H9 (cell line): ENCODE measurements at regions not wholly inside any gene's neighbourhood (a gene's known extent, or its start where the extent isn't known, plus 50 kb on each side); places are given as distances from the start of the nearest gene placed in this dataset.

Experiments used
- DNase-seq: peaks from one replicate; pipeline ENCODE4 v3.0.0-alpha.2; 2017
- H2AFZ ChIP-seq: one replicate; pipeline ENCODE4 v1.6.1; 2013; ENCODE audit warnings: mild to moderate bottlenecking, low read length, control low read depth, moderate library complexity
- H2AK5ac ChIP-seq: 2 replicates; pipeline ENCODE4 v1.6.1; 2013; ENCODE audit warnings: low read length, control low read depth, mixed read lengths; ENCODE audit not compliant: insufficient read length
- H2BK120ac ChIP-seq: one replicate; pipeline ENCODE4 v1.6.1; 2013; ENCODE audit warnings: low read depth, mild to moderate bottlenecking, low read length, control low read depth, inconsistent platforms; ENCODE audit not compliant: poor library complexity, severe bottlenecking
- H2BK12ac ChIP-seq: 2 replicates; pipeline ENCODE4 v1.6.1; 2013; ENCODE audit warnings: low read length, control low read depth, mixed read lengths, low read depth; ENCODE audit not compliant: insufficient read length
- H2BK15ac ChIP-seq: 2 replicates; pipeline ENCODE4 v1.6.1; 2013; ENCODE audit warnings: low read depth, low read length, control low read depth
- H2BK20ac ChIP-seq: one replicate; pipeline ENCODE4 v1.6.1; 2013; ENCODE audit warnings: low read depth, mild to moderate bottlenecking, low read length, control low read depth, inconsistent platforms; ENCODE audit not compliant: poor library complexity, severe bottlenecking
- H2BK5ac ChIP-seq: 2 replicates; pipeline ENCODE4 v1.6.1; 2013; ENCODE audit warnings: low read length, control low read depth, mixed read lengths; ENCODE audit not compliant: insufficient read length
- H3K14ac ChIP-seq: 2 replicates; pipeline ENCODE4 v1.6.1; 2013; ENCODE audit warnings: low read length, control low read depth; ENCODE audit not compliant: insufficient read depth
- H3K18ac ChIP-seq: 2 replicates; pipeline ENCODE4 v1.6.1; 2013; ENCODE audit warnings: low read depth, mild to moderate bottlenecking, mixed read lengths, low read length, control low read depth; ENCODE audit not compliant: insufficient read length
- H3K23ac ChIP-seq: 2 replicates; pipeline ENCODE4 v1.6.1; 2013; ENCODE audit warnings: low read length, control low read depth, mixed read lengths, low read depth; ENCODE audit not compliant: insufficient read length
- H3K23me2 ChIP-seq: 2 replicates; pipeline ENCODE4 v1.6.1; 2013; ENCODE audit warnings: low read depth, mild to moderate bottlenecking, mixed read lengths, low read length, control low read depth; ENCODE audit not compliant: insufficient read length, poor library complexity, severe bottlenecking
- H3K27ac ChIP-seq: 2 replicates; pipeline ENCODE4 v1.5.1; 2013; ENCODE audit warnings: low read length, control low read depth, mixed read lengths, low read depth; ENCODE audit not compliant: insufficient read length
- H3K27me3 ChIP-seq: 2 replicates; pipeline ENCODE4 v1.6.1; 2013; ENCODE audit warnings: low read length, control low read depth, inconsistent platforms; ENCODE audit not compliant: insufficient read depth
- H3K4ac ChIP-seq: 2 replicates; pipeline ENCODE4 v1.6.1; 2013; ENCODE audit warnings: low read depth, mild to moderate bottlenecking, control low read depth, inconsistent platforms, low read length, moderate library complexity
- H3K4me1 ChIP-seq: 2 replicates; pipeline ENCODE4 v1.6.1; 2013; ENCODE audit warnings: low read length, control low read depth, inconsistent platforms; ENCODE audit not compliant: insufficient read depth
- H3K4me2 ChIP-seq: 2 replicates; pipeline ENCODE4 v1.6.1; 2013; ENCODE audit warnings: low read length, control low read depth, mixed read lengths; ENCODE audit not compliant: insufficient read length, insufficient read depth
- H3K56ac ChIP-seq: 2 replicates; pipeline ENCODE4 v1.6.1; 2013; ENCODE audit warnings: low read depth, mild to moderate bottlenecking, mixed read lengths, low read length, control low read depth; ENCODE audit not compliant: insufficient read length
- H3K79me1 ChIP-seq: 2 replicates; pipeline ENCODE4 v1.6.1; 2013; ENCODE audit warnings: low read depth, mild to moderate bottlenecking, moderate library complexity, low read length, control low read depth, inconsistent platforms; ENCODE audit not compliant: insufficient read depth, poor library complexity, severe bottlenecking
- H3K79me2 ChIP-seq: 2 replicates; pipeline ENCODE4 v1.6.1; 2013; ENCODE audit warnings: low read length, control low read depth, inconsistent platforms; ENCODE audit not compliant: insufficient read depth
- H3K9ac ChIP-seq: 2 replicates; pipeline ENCODE4 v1.6.1; 2013; ENCODE audit warnings: low read length, control low read depth, mixed read lengths; ENCODE audit not compliant: insufficient read length; ENCODE audit errors: extremely low read depth
- H3K9me3 ChIP-seq: one replicate; pipeline ENCODE4 v1.6.1; 2013; ENCODE audit warnings: low read depth, low read length, inconsistent platforms; ENCODE audit not compliant: control insufficient read depth
- H3T11ph ChIP-seq: one replicate; pipeline ENCODE4 v1.6.1; 2013; ENCODE audit warnings: mild to moderate bottlenecking, low read length, control low read depth, inconsistent platforms
- H4K20me1 ChIP-seq: one replicate; pipeline ENCODE4 v1.6.1; 2013; ENCODE audit not compliant: control insufficient read depth, insufficient read length, insufficient read depth
- H4K5ac ChIP-seq: 2 replicates; pipeline ENCODE4 v1.6.1; 2013; ENCODE audit warnings: low read depth, mild to moderate bottlenecking, mixed read lengths, low read length, control low read depth; ENCODE audit not compliant: insufficient read length
- H4K8ac ChIP-seq: replicated peaks from 2 replicates; pipeline ENCODE4 v1.6.1; 2013; ENCODE audit warnings: low read length, control low read depth, mixed read lengths, low read depth; ENCODE audit not compliant: insufficient read length
- H4K91ac ChIP-seq: 2 replicates; pipeline ENCODE4 v1.6.1; 2013; ENCODE audit warnings: low read depth, mild to moderate bottlenecking, moderate library complexity, mixed read lengths, low read length, control low read depth; ENCODE audit not compliant: insufficient read length
- H3K27ac Mint-ChIP-seq, 3 experiments: 2 replicates in 2 of 3; 3 replicates in 1 of 3; pipeline ENCODE4 v1.8.0; 2020 to 2021; ENCODE audit warnings: mixed read lengths in 3 of 3, mild to moderate bottlenecking in 1 of 3, moderate library complexity in 1 of 3
- H3K27me3 Mint-ChIP-seq: 2 replicates; pipeline ENCODE4 v1.8.0; 2021; ENCODE audit warnings: low read depth, mild to moderate bottlenecking, moderate library complexity, mixed read lengths
- H3K36me3 Mint-ChIP-seq, 3 experiments: 2 replicates in 2 of 3; 3 replicates in 1 of 3; pipeline ENCODE4 v1.8.0; 2020 to 2021; ENCODE audit warnings: low read depth in 3 of 3, mixed read lengths in 3 of 3; ENCODE audit not compliant: insufficient read depth in 1 of 3
- H3K4me1 Mint-ChIP-seq, 2 experiments: 2 replicates each; pipeline ENCODE4 v1.8.0; 2020; ENCODE audit warnings: mixed read lengths in 2 of 2
- H3K4me3 Mint-ChIP-seq, 2 experiments: 2 replicates in 1 of 2; 3 replicates in 1 of 2; pipeline ENCODE4 v1.8.0; 2020 to 2021; ENCODE audit warnings: mild to moderate bottlenecking in 2 of 2, mixed read lengths in 2 of 2, moderate library complexity in 1 of 2
- H3K9me3 Mint-ChIP-seq, 2 experiments: 2 replicates in 1 of 2; 3 replicates in 1 of 2; pipeline ENCODE4 v1.8.0; 2020; ENCODE audit warnings: mild to moderate bottlenecking in 2 of 2, mixed read lengths in 2 of 2, moderate library complexity in 1 of 2
- CTCF ChIP-seq: fragments of 200-600 bp; sonication (generic); conservative IDR thresholded peaks from 3 replicates; pipeline ENCODE4 v1.8.0; 2021; ENCODE audit warnings: antibody characterized with exemption, mild to moderate bottlenecking
- WGBS: extraction: QIAGEN DNeasy Blood & Tissue Kit; methylation state at CpG from one replicate; pipeline ENCODE4 v1.1.7; 2013; ENCODE audit warnings: missing lambda C conversion rate, low lambda C conversion rate, mixed read lengths; ENCODE audit not compliant: insufficient read length; ENCODE audit errors: extremely low coverage; 5-methylcytosine and 5-hydroxymethylcytosine counted together

- no peaks in the 10 kb centered on the region for H3K79me1 ChIP-seq
- H3K56ac ChIP-seq: no peak overlapping the region
- peaks cover 0 to 9% (median 2%) of the 10 kb centered on the region in 3 experiments; a peak in 2 of 7 replicates for H3K36me3 Mint-ChIP-seq
These were observed 293.8 kb downstream of the FOXL1 start for GRCh38 chr16:86872131-86872530.

More at GRCh38 chr16:86872131-86872530, 293.8 kb downstream of the FOXL1 start:
- DNase-seq: no peak
- H3K23me2 ChIP-seq: no peaks in the 10 kb centered on the region
- H2BK12ac ChIP-seq: no peak overlapping the region
- H3K14ac ChIP-seq: no peak overlapping the region
- no peak overlapping the region for H2AFZ ChIP-seq
- H3K4me1 ChIP-seq: no peaks in the 10 kb centered on the region
- H2BK20ac ChIP-seq: no peak overlapping the region
- H3K79me2 ChIP-seq: no peaks in the 10 kb centered on the region
- H3K27me3 ChIP-seq: no peaks in the 10 kb centered on the region
- peaks cover 0 to 10% of the 10 kb centered on the region in 2 experiments; a peak in 2 of 4 replicates for H3K4me1 Mint-ChIP-seq
- WGBS: no CpG with 5 or more reads among the region's 9 CpGs
- H3T11ph ChIP-seq: no peak overlapping the region
- H4K8ac ChIP-seq: no peak overlapping the region
- H2AK5ac ChIP-seq: no peak overlapping the region
- no peak overlapping the region for H2BK15ac ChIP-seq
- peaks cover 5 to 7% of the 10 kb centered on the region in 2 experiments; a peak in 4 of 5 replicates for H3K9me3 Mint-ChIP-seq
- H3K23ac ChIP-seq: no peak overlapping the region
- H3K9ac ChIP-seq: no peak overlapping the region
- no peak overlapping the region for H4K5ac ChIP-seq
- no peak overlapping the region for H3K27ac Mint-ChIP-seq
- no peak overlapping the region for H2BK120ac ChIP-seq
- no peak overlapping the region for H3K4ac ChIP-seq
- no peak for TF ChIP-seq CTCF
- H3K4me2 ChIP-seq: no peak overlapping the region
- peaks cover 17% of the 10 kb centered on the region for H3K27me3 Mint-ChIP-seq
- no peak overlapping the region for H3K4me3 Mint-ChIP-seq
- H3K18ac ChIP-seq: no peak overlapping the region
- H4K91ac ChIP-seq: no peak overlapping the region
- H3K27ac ChIP-seq: no peak overlapping the region
- peaks cover 4% of the 10 kb centered on the region for H3K9me3 ChIP-seq
- H2BK5ac ChIP-seq: no peak overlapping the region
- H4K20me1 ChIP-seq: no peaks in the 10 kb centered on the region
